COLO668 (cell line): ENCODE measurements at regions not wholly inside any gene's neighbourhood (a gene's known extent, or its start where the extent isn't known, plus 50 kb on each side); places are given as distances from the start of the nearest gene placed in this dataset.

Experiments
- DNase-seq: peaks from one replicate; lab custom pipeline; 2025; ENCODE audit not compliant: unreplicated experiment; lab: John Stamatoyannopoulos, UW

DNA sequence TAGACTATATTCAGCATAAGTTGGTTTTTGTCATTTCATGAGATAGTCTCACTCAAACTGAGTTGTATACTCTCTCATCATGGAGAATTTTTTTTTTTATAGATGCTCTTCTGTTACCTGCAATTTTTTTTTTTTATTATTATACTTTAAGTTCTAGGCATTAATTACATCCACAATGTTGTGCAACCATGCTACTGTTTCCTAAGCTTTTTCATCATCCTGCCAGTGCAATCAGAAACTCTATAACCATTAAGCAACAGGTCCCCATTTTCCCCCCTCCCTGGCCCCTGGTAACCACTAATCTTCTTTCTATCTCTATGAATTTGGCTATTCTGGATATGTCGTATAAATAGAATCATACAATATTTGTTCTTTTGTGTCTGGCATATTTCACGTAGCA is 321.6 kb downstream of the STIM2 start:
- DNase-seq = no peak

DNA sequence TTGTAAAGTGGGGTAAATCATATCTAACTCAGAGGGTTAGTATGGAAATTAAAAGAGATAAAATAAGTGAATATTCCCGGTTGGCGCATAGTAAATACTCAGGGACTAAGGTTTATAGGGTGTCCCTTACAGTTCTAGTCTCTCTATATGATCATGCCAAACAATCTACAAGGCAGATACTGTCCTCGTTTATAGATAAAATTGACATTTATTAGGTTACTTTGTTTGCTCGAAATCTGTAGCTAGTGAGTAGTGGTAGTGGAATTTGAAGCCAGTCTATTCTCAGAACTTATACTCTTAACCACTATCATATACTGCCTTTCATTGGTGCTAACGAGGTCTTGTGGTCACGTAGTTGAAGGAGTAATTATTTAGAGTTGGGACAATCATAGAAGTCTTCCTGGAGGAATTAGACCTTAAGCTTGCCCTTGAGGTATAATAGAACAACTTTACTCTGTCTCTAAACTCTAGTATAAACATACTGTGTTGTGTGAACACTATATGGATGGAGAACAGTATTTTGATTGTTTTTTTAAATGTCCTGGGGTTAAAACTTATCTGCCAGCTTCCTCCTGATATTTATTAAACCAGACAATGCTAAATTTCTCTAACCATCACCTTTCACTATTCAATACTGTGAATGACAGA is 324.0 kb downstream of the STIM2 start:
- no peak for DNase-seq

DNA sequence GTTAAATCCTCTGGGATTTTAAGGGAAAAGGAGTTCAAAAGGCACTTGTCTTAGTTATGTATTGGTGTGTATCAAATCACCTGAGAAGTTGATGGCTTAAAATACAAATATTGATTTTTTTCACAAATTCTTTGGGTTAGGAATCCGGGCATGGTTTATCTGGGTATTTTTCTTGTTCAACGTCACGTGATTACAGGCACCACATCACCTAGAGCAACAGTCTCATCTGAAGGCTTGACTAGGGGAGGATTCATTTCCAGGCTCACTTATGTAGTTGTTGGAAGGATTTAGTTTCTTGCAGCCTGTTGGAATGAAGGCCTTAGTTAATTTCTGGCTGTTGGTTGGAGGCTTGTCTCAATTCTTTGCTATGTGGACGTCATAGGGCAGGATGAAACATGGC is 326.1 kb downstream of the STIM2 start:
- DNase-seq = no peak

GRCh38 chr4:27187786-27188185 is 327.1 kb downstream of the STIM2 start:
- no peak for DNase-seq

DNA sequence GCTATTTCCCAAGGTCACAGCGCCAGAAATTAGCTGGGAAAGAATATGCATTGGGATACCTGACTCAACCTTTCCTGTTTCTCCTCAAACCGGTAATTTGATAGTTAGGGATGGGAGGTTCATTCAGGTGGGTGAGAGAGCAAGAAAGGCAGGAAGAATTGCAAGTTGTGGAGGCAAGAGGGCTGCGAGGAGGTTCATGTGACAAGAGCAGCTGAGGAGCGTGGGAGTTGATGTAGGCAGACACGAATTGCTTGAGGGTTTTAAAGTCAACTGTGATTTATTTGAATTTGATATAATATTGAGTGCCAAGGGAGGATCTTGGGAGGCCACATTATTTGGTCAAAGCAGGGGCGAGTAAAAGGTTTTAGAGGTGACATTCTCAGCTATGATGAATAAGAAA is 329.0 kb downstream of the STIM2 start:
- DNase-seq = no peak

GRCh38 chr4:27191592-27191991 is 331.0 kb downstream of the STIM2 start:
- DNase-seq = no peak

DNA sequence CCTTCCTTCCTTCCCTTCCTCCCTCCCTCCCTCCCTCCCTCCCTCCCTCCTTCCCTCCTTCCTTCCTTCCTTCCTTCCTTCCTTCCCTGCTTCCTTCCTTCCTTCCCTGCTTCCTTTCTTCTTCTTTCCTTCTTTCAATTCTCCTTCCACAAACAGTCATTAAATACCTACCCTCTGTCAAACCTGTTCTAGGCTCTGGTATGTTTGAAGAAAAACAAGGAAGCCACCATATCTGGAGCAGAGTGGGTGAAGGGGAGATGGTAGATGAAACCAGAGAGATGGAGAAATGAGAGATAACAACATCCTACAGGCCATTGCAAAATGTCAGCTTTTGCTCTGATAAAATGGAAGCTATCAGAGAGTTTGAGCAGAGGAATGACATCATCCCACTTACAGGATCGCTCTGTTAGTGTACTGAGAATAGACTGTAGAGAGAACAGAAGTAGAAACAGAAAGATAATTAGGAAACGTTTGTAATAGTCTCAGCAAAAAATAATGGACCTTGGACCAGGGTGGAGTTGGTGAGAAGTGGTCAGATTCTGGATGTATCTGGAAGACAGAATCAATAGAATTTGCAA is 334.0 kb downstream of the STIM2 start:
- no peak for DNase-seq

DNA sequence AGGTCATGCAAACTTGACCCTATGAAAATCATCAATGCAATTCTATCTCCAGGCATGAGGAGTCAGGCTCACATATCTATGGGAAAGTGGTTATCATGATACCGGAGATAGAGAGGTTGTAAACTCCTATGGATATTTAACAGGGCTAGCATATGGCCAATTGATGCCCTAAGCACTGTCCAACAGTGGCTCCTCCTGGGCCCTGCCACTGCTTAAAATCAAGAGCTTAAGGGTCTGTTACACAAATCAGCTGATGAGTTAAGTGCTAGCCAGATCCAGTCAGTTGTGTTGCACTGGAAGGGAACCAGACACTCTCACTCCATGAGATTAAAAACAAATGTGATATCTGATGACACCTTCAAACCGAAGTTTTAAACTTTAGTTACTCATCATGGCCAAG is 337.6 kb downstream of the STIM2 start:
- DNase-seq = no peak

- DNase-seq = no peak
These were observed 338.3 kb downstream of the STIM2 start for GRCh38 chr4:27198971-27199370.

DNA sequence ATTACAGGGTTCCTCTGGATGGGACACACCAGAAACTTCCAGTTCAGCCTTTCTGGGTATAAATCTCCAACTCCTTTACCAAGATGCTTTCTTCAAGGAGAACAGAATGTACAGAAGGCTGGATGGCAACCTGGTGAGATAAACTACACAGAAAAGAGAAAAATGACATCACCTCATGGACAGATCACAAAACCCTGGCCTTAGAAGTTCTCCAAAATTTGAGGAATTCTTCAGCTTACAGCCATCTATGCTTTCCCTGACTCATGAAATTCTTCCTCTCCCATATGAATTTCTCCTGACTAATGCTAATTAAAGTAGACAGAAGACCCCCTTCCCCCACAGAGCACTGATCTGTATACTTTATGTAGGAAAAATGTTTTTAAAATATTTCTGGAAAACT is 345.4 kb downstream of the STIM2 start:
- no peak for DNase-seq

DNA sequence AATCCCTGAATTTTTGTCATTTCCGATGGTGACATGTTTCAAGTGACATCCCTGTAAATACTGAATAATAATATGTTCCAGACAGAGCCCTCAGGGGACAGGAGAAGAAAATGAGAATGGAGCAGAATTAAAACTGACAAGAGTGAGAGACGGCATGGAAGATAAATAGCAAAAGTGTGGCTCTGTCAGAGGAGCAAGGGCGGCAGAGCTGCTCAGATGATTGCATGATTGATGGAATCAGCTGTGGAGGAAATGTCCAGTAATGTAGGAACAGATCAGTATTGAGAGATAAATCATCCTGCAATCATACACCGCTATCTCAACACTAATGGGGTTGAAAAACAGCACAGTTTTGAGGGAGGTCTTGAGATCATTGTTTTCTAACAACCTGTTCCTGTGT is 350.3 kb downstream of the STIM2 start:
- DNase-seq = no peak

GRCh38 chr4:27214010-27214409 is 353.4 kb downstream of the STIM2 start:
- DNase-seq = no peak

DNA sequence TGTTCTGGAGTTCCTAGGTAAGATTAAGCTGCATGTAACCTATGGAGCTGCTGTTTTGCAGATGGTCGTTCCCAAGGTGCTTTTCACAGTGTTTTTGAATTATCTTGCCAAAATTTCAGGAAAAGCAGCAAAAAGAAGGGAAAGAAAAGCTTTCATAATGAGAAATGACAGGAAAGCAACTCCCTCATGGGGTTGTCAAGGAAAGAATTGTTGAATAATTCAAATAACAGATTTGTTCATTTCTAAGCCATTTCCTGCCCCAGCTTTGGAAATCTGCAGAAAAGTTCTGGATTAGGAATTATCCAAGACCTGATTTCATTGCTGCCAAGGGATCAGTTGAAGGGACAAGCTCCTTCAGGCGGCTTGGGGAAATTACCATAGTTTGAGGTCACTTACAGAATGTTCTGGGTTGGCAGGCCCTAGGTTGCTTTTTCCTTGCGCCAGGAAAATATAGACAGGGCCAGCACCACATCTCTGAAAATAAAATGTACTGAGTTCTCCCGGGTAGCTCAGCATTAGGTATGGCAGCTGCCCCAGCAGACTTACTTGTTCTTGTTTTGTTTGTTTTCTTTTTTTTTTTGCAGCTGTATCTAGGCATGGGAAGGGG is 354.7 kb downstream of the STIM2 start:
- DNase-seq = no peak

DNA sequence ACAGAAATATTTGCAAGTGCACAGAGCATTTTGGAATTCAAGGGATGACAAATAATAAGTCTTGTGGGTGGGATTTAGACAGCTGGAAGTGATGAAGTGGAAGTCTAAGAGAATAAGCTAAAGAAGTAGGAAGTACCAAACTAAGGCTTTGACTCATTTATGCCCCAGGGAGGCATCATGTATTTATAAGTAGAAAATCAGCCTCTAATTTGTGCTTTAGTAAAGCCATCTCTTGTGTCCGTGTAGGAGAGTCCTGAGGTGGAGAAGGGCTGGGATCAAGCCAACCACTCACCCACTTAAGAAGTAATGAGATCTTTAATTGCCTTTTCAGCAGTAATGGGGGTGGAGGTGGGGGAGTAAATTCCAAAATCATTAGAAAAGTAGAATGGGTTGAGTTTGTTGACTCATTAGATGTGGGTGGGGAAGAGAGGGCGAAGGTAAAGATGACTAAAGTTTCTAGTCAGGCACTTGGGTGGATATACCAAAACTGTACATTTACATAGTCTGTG is 356.7 kb downstream of the STIM2 start:
- DNase-seq = no peak

DNA sequence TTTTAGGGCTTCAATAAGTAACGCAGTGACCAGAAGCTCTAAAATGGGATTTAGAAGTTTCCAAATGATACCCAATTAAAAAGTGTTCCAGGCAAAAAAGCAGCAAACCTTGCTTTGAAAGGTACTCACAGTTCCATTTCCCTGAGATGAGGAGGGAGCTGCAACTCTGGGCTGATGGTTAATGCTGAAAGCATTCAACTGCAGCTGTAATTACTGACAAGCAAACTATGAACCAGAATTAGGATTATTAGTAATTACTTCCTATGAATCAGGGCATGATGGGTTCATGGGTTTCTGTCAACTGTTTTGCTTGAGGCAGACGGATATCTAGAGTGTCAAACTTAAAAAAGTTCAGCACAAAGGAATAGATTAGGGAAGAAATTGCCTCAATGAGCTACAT is 357.4 kb downstream of the STIM2 start:
- no peak for DNase-seq

- no peak for DNase-seq
These were observed 362.7 kb downstream of the STIM2 start for GRCh38 chr4:27223326-27223725.

DNA sequence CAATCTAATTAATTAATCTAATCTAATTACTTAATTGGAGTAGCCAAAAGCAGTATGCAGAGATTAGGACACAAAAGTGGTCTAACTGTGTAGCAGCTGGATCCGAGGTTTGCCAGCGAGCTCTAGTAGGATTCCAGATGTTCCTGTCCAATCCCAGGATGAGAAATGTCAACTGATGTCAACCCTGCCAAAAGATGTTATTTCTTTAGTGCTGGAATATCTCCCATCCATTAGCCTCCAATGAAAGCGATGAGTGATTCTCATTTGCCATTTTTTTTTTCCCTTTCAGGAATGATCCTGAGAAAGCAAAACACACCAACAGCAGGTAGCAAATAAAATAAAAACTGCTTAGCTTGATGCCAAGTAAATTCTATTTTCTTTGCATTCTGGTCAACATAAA is 372.9 kb downstream of the STIM2 start:
- no peak for DNase-seq

- DNase-seq = no peak
These were observed 373.8 kb downstream of the STIM2 start for GRCh38 chr4:27234306-27234899.

DNA sequence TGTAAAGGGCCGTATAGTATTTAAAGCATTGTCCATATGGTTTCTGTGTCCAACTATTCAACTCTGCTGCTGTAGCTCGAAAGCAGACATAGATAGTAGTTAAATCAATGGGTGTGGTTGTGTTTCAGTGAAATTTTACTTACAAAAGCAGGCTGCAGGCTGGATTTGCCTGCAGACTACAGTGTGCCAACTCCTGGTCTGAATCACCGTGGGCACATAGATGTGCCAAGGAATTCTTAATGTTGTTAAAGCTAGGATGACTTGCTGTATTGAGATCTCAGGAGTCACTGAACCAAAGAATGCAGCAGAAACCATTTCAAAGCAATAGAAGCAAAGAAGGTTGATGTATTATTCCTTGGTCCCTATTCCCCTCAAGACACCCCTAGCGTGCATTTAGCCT is 379.0 kb downstream of the STIM2 start:
- DNase-seq = no peak

DNA sequence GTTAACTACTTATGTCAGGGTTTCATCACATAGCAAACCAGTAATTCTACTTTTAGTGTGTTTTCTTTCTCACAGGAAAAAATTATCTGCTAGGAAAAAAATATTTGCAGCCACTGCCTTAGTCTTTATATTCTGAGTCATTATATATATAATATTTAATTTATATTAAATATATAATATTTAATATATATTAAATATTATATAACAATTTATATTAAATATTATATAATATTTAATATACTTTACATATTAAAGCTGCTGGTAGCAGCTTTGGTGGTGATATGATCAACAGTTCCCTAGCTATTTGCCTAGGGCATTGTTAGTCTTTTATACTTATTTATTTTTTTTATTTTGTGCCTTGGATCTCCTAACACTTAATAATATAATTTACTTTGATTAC is 381.6 kb downstream of the STIM2 start:
- no peak for DNase-seq

- DNase-seq = no peak
These were observed 384.6 kb downstream of the STIM2 start for GRCh38 chr4:27245216-27245615.

DNA sequence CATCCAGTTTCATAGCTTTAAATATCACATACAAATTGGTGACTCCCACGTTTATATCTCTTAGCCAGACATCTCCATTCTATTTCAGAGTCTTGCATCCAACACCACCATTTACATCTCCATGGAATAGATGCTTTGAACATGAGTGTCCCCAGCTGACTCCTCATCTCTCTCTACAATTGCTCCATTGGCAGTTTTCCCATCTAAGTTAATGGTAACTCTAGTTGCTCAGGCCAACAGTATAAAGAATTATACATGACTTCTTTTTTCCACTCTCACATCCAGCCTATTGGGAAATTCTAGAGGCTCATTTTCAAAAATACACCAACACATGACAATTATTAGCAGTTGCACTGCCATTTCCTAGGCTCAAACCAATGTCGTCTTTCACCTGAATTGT is 388.2 kb downstream of the STIM2 start:
- no peak for DNase-seq
